Osteocyte (in vitro differentiated cells): ENCODE measurements at regions not wholly inside any gene's neighbourhood (a gene's known extent, or its start where the extent isn't known, plus 50 kb on each side); places are given as distances from the start of the nearest gene placed in this dataset.

Experiments
- DNase-seq: peaks from one replicate; pipeline ENCODE4 v3.0.0; 2021; ENCODE audit warnings: mixed read lengths; ENCODE audit not compliant: unreplicated experiment; ENCODE audit errors: extremely low spot score
- H3K27ac Mint-ChIP-seq: one replicate; pipeline ENCODE4 v1.8.0; 2021; ENCODE audit warnings: mild to moderate bottlenecking, mixed read lengths; ENCODE audit not compliant: unreplicated experiment
- H3K27me3 Mint-ChIP-seq: one replicate; pipeline ENCODE4 v1.8.0; 2021; ENCODE audit warnings: mixed read lengths; ENCODE audit not compliant: unreplicated experiment
- H3K36me3 Mint-ChIP-seq: one replicate; pipeline ENCODE4 v1.8.0; 2021; ENCODE audit warnings: mixed read lengths; ENCODE audit not compliant: unreplicated experiment
- H3K4me1 Mint-ChIP-seq: one replicate; pipeline ENCODE4 v1.8.0; 2021; ENCODE audit warnings: mixed read lengths; ENCODE audit not compliant: unreplicated experiment
- H3K4me3 Mint-ChIP-seq: one replicate; pipeline ENCODE4 v1.8.0; 2021; ENCODE audit warnings: mild to moderate bottlenecking, moderate library complexity, mixed read lengths; ENCODE audit not compliant: unreplicated experiment
- H3K9me3 Mint-ChIP-seq: one replicate; pipeline ENCODE4 v1.8.0; 2021; ENCODE audit warnings: mixed read lengths; ENCODE audit not compliant: unreplicated experiment
- CTCF ChIP-seq: fragments of 200-600 bp; sonication (generic); IDR thresholded peaks from 2 replicates; pipeline ENCODE4 v1.5.0; 2021; ENCODE audit warnings: antibody characterized with exemption, mild to moderate bottlenecking, moderate library complexity

DNA sequence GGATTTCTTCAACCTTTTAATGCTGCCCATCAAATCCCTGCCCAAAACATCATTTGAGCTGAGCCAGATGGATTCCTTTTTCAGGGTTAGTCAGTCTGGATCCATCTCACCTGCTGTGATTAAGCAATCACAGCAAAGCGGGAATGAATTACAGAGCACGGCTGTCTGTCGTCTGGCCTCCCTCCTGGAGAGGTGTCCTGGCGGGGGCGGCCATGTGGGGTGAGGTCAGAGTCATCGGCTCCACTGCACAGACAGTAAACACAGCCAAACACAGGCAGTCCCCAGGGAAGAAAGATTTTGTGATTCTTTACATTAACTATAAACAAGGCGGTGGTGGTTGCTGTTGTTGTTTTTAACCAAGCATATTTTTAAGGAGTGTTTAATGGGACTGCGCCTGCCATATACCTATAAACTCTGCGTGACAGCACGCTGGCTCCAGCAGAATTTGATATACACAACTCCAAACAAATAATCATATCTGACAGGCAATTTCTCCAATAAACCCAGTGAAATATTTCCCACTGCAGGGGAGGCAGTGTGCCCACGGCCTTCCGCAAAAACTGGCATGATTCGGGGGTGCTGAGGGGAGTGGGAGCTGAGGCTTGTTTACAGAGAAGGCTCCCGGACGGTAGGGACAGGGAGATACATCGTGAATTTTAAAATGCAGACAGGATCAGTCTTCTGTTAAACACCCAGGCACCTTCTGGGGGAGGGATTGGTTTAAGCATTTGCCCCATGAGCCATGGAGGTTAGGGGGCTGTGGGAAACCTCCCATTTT, 232.0 kb upstream of the PMEPA1 start:
- H3K4me3 Mint-ChIP-seq, result no peak overlapping the region
- no peak for DNase-seq
- peaks cover 33% of the 10 kb centered on the region for H3K27me3 Mint-ChIP-seq
- H3K27ac Mint-ChIP-seq, result no peak overlapping the region
- H3K4me1 Mint-ChIP-seq, result peaks cover 35% of the 10 kb centered on the region
- no peaks in the 10 kb centered on the region for H3K36me3 Mint-ChIP-seq
- TF ChIP-seq CTCF, result no peak
- H3K9me3 Mint-ChIP-seq, result no peaks in the 10 kb centered on the region

DNA sequence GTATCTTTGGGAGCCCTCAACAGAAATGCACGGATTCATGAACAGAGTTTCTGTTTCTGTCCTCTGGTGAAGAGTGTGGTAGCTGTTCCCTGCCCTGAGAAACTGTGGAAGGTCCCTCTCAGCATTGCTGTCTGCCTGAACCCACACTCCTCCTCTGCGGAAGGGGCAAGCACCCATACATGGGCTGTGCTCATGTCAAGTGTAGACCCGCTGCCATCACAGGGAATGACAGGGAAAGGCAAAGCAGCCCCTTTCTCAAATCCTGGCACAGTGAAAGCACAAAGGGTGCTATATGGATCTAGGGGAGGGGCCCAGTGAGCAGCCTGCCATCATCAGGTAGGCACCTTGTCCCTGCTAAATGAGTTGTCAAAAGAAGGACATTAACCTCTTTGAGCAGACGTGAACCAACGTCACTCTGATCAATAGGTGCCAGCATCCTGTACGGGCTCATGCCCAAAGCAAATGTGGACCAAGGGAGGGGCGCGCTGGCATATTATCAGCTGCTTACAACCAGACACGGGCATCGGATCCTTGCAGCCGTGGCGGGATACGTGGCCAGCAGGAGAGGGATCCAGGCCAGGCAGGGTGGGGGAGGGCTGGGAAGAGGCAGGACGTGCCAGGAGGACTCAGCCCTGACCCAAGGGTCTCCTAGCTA, 231.2 kb upstream of the PMEPA1 start:
- H3K36me3 Mint-ChIP-seq, result no peaks in the 10 kb centered on the region
- H3K27ac Mint-ChIP-seq, result no peak overlapping the region
- no peak overlapping the region for H3K4me3 Mint-ChIP-seq
- H3K9me3 Mint-ChIP-seq, result no peaks in the 10 kb centered on the region
- H3K27me3 Mint-ChIP-seq, result peaks cover 31% of the 10 kb centered on the region
- no peak for DNase-seq
- peaks cover 35% of the 10 kb centered on the region for H3K4me1 Mint-ChIP-seq
- TF ChIP-seq CTCF, result no peak

DNA sequence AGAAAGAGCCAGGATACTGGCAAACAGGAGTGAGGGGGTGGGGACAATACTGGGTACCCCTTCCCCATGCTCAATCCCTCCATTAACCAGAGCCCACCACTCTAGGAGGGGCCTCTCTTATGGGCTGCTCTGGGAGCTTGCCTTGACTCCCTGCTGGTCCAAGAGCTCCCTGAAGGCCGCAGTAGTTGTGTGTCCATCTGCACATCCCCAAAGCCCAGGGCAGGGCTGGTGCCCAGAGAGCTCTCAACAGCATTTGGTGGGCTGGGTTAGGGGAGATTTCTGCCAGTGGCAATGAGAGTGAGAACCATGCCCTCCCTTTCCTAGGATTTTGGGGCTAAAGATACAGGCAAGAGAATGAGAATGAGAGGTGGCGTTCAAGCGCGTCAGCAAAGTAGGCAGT, 230.6 kb upstream of the PMEPA1 start:
- Mint-ChIP-seq H3K36me3 (no peaks in the 10 kb centered on the region), H3K27me3 (peaks cover 31% of the 10 kb centered on the region), H3K4me3 (no peak overlapping the region), H3K27ac (no peak overlapping the region), H3K4me1 (peaks cover 35% of the 10 kb centered on the region), H3K9me3 (no peaks in the 10 kb centered on the region)
- no peak for TF ChIP-seq CTCF
- DNase-seq, result no peak

GRCh38 chr20:57939499-57939898, 229.7 kb upstream of the PMEPA1 start:
- H3K4me3 Mint-ChIP-seq, result no peak overlapping the region
- peaks cover 31% of the 10 kb centered on the region for H3K27me3 Mint-ChIP-seq
- no peaks in the 10 kb centered on the region for H3K36me3 Mint-ChIP-seq
- peaks cover 39% of the 10 kb centered on the region for H3K4me1 Mint-ChIP-seq
- no peak overlapping the region for H3K27ac Mint-ChIP-seq
- DNase-seq, result no peak
- H3K9me3 Mint-ChIP-seq, result no peaks in the 10 kb centered on the region
- TF ChIP-seq CTCF, result no peak
